PFSK-1 (cell line): ENCODE measurements at regions not wholly inside any gene's neighbourhood (a gene's known extent, or its start where the extent isn't known, plus 50 kb on each side); places are given as distances from the start of the nearest gene placed in this dataset.
A peak's percentile ranks its signal among the peaks of the same experiment; 100 is the strongest.

Experiments
- FOXP2 ChIP-seq: optimal IDR thresholded peaks from 2 replicates; pipeline ENCODE3; 2011; ENCODE audit warnings: borderline replicate concordance, control low read depth, inconsistent platforms; ENCODE audit not compliant: insufficient read depth; ENCODE audit errors: extremely low read length, extremely low read depth
- POLR2AphosphoS5 ChIP-seq: IDR thresholded peaks from 2 replicates; pipeline ENCODE4 v1.6.1; 2012; ENCODE audit warnings: low read depth, mild to moderate bottlenecking, control low read depth, low read length, moderate library complexity
- SIN3A ChIP-seq: IDR thresholded peaks from 2 replicates; pipeline ENCODE4 v1.6.1; 2012; ENCODE audit warnings: mild to moderate bottlenecking, low read length, moderate library complexity, borderline replicate concordance; ENCODE audit not compliant: insufficient read depth
- TAF1 ChIP-seq: IDR thresholded peaks from 2 replicates; pipeline ENCODE4 v1.6.1; 2012; ENCODE audit warnings: low read length, control low read depth, borderline replicate concordance; ENCODE audit not compliant: insufficient read depth
- TF ChIP-seq, protein P1 (sequence below), 2 experiments: IDR thresholded peaks; 2 replicates each; pipeline versions ENCODE4 v1.6.1 to v1.8.0; 2011 to 2012; ENCODE audit warnings: low read depth in 2 of 2, low read length in 2 of 2, control low read depth in 1 of 2, inconsistent platforms in 1 of 2, mild to moderate bottlenecking in 1 of 2, moderate library complexity in 1 of 2; ENCODE audit not compliant: insufficient read depth in 1 of 2

DNA sequence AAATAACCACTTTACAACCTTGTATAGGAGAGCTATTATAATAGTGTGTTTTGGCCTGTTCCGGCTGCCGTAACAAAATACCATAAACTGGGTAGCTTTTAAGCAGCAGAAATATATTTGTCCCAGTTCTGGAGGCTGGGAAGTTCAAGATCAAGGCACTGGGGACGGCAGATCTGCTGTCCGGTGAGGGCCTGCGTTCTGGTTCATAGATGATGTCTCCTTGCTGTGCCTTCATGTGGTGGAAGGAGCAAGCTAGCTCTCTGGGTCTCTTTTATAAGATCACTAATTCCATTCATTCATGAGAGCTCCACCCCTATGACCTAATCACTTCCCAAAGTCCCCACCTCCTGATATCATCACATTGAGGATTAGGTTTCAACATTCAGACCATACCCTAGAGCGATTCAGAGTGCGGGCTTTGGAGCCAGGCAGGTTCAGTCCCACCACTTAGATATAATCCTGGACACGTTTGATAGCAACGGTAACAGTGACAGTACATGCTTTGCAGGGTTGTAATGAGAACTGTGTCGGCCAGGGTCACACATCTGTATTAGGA lies 76.2 kb upstream of the ZFHX3 start:
- no peak for TF ChIP-seq SIN3A
- TF ChIP-seq FOXP2 = no peak
- peak; percentile 45; the same call in 1 of the 2 replicates for TF ChIP-seq POLR2AphosphoS5

DNA sequence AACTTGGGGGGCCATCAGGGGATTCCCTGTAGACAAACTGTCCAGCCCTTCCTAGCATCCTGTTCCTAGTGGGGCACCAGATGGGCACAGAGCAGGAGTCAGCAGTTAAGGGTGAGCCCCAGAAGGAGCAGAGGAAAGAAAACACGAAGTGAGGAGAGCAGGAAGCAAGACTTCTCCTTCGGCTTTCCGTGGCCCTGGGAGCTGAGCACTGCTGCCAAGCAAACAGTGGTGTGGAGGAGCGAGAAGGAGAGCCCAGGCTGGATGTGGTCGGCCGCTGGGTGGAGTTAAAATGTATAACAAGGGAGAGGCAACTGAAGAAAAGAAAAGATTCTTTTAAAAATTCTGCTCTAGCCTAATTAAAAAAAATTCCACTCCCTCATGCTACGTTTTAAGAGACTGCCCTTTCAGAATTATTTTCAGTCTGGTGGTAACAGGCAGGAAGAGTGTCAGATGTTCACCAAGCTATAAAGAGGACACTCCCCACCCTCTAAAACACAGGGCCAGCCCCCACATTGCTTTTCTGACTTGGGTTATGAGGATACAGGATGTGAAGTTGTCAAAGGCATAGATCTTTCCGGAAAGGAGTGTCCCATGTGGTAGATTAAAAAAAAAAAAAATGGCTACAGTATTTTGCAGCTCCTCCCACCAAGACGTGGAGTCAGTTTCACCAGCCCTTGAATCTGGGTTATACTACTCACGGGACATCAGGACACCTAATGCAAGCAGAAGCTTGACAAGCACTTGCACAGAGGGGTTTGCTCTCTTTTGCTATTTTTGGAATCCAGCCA lies 74.9 kb upstream of the ZFHX3 start:
- TF ChIP-seq TAF1 (0 out of 2 replicates have a peak, but pooled peaks have one; percentile 62), SIN3A (0 out of 2 replicates have a peak, but pooled peaks have one; percentile 22), FOXP2 (no peak), POLR2AphosphoS5 (no peak)
- TF ChIP-seq, protein P1, sequence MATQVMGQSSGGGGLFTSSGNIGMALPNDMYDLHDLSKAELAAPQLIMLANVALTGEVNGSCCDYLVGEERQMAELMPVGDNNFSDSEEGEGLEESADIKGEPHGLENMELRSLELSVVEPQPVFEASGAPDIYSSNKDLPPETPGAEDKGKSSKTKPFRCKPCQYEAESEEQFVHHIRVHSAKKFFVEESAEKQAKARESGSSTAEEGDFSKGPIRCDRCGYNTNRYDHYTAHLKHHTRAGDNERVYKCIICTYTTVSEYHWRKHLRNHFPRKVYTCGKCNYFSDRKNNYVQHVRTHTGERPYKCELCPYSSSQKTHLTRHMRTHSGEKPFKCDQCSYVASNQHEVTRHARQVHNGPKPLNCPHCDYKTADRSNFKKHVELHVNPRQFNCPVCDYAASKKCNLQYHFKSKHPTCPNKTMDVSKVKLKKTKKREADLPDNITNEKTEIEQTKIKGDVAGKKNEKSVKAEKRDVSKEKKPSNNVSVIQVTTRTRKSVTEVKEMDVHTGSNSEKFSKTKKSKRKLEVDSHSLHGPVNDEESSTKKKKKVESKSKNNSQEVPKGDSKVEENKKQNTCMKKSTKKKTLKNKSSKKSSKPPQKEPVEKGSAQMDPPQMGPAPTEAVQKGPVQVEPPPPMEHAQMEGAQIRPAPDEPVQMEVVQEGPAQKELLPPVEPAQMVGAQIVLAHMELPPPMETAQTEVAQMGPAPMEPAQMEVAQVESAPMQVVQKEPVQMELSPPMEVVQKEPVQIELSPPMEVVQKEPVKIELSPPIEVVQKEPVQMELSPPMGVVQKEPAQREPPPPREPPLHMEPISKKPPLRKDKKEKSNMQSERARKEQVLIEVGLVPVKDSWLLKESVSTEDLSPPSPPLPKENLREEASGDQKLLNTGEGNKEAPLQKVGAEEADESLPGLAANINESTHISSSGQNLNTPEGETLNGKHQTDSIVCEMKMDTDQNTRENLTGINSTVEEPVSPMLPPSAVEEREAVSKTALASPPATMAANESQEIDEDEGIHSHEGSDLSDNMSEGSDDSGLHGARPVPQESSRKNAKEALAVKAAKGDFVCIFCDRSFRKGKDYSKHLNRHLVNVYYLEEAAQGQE (IDR thresholded peaks at IDR 0.05; ENCODE audit: insufficient read depth in 1 of 2, low read depth in 2 of 2, low read length in 2 of 2) = peak in 1 of 2 experiments; percentile 36; a peak in 1 of 4 replicates

DNA sequence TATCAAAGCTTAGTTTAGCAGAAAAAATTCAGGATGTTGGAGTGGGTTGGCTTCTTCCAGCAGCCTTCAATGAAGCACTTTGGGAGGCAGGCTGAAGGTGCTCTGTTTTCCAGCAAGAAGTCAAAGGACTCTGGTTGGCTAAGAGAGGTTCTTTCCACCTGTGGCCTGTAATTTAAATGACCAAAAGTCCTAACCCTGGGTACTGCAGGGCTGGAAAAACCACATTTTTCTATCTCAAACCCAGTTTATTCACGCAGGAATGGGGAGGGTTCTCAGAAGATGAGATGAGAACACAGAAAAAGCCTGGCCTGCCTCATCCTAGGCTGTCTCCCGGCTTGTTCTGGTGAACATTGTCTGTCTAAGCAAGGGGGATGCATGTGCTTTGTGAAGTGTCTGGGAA lies 68.6 kb upstream of the ZFHX3 start:
- TF ChIP-seq, protein P1 (IDR thresholded peaks at IDR 0.05; ENCODE audit: insufficient read depth in 1 of 2, low read depth in 2 of 2, low read length in 2 of 2) = no peak
- TF ChIP-seq POLR2AphosphoS5 = no peak
- no peak for TF ChIP-seq SIN3A

DNA sequence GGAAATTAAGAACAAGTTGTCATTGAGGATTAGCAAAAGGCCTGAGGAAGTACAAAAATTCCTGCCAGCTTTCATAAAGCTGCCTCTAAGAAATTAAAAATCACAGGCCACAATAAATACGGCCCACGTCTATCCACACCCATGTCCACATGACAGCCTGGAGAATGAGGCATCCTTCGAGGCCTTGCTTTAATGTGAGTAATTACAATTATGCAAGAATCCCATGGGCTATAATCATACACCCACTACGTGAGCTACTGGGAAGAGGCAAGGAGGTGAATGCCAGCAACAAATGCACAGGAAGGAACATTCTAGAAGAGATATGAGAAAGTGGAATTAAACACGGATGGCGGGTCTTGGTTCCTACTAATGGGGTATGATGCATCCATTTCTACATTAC lies 65.4 kb upstream of the ZFHX3 start:
- no peak for TF ChIP-seq FOXP2
- no peak for TF ChIP-seq SIN3A
- TF ChIP-seq, protein P1 (IDR thresholded peaks at IDR 0.05; ENCODE audit: insufficient read depth in 1 of 2, low read depth in 2 of 2, low read length in 2 of 2) = no peak
- TF ChIP-seq TAF1 = no peak
- no peak for TF ChIP-seq POLR2AphosphoS5

DNA sequence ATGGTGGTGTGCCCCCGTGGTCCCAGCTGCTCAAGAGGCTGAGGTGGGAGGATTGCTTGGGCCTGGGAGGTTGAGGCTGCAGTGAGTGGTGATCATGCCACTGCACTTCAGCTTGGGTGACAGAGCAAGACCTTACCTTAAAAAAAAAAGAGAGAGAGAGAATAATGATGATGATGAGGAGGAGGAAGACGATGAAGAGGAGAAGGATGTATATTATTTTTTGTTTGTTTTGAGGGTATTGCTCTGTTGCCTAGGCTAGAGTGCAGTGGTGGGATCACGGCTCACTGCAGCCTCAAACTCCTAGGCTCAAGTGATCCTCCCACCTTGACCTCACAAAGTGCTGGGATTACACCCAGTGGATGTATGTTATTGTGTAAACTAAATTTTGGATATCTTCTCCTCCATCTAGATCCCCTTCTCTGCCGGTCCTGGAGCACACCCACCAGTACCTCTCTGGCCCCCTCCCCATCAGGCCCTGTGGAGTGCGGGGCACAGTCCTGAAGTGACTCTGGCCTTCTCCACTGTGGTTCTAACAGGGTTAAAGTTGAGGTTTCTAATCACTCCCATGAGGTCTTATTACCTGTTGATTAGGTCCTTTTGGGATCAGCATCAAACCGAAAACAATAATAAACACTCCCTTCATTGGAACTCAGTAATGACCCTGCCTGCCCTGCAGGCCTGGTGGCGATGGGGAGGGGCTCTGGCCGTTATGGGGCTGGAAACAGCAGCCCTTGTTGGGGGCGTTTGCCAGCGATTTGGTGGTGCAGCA lies 60.5 kb upstream of the ZFHX3 start:
- no peak for TF ChIP-seq SIN3A

DNA sequence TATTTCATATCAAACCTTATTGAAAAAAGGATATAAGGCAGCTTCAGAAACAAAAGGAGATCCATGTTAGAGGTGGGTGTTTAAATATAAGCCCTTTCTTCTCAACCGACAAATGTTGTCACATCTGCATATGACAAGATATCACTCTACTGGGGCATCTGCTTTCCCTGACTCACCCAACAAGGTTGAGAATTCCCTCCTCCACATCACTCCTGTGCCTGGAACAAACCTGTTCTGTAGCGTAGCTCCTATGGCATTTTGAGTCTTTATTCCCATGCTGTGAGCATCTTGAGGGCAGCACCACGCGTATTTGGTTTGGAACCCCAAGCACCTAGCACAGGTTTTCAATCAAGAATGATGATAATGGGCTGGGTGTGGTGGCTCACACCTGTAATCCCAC lies 59.4 kb upstream of the ZFHX3 start:
- no peak for TF ChIP-seq FOXP2
- TF ChIP-seq, protein P1 (IDR thresholded peaks at IDR 0.05; ENCODE audit: insufficient read depth in 1 of 2, low read depth in 2 of 2, low read length in 2 of 2) = no peak
- TF ChIP-seq TAF1 = no peak
